GM12878 (cell line): ENCODE measurements at regions not wholly inside any gene's neighbourhood (a gene's known extent, or its start where the extent isn't known, plus 50 kb on each side); places are given as distances from the start of the nearest gene placed in this dataset.

Experiments
- ATAC-seq: fragments of 200-7000 bp; cut with Tn5 transposase; 3 replicates; pipeline ENCODE4 v1.9.1; 2020; ENCODE audit warnings: mild to moderate bottlenecking, moderate library complexity
- BruUV-seq: library from RNA; stranded (reverse); fragments of 400-500 nt; replicated peaks from 2 replicates; lab custom pipeline; 2021; lab: Mats Ljungman, UMichigan
- CTCF ChIA-PET: fragments of 300-600 bp; sonication (Branson Sonifier 250); formaldehyde crosslinking; extraction: SDS; loops from one replicate; lab custom pipeline; 2021; ENCODE audit warnings: inconsistent platforms; lab: Yijun Ruan, JAX
- POLR2A ChIA-PET: fragments of 350-600 bp; formaldehyde crosslinking; extraction: SDS; loops from one replicate; lab custom pipeline; 2021; ENCODE audit warnings: inconsistent platforms; lab: Charles Lee
- RAD21 ChIA-PET: fragments of 300-600 bp; sonication (Branson Sonifier 250); formaldehyde crosslinking; loops from one replicate; lab custom pipeline; 2023; ENCODE audit warnings: antibody characterized with exemption; ENCODE audit not compliant: unreplicated experiment; lab: Charles Lee
- SMC1A ChIA-PET: fragments of 300-600 bp; sonication (Branson Sonifier 250); formaldehyde crosslinking; loops from one replicate; lab custom pipeline; 2023; ENCODE audit not compliant: unreplicated experiment, uncharacterized antibody; lab: Charles Lee
- DNase-seq: peaks from one replicate; pipeline ENCODE4 v3.0.0-alpha.2; 2011; ENCODE audit warnings: low read depth, low spot score
- FAIRE-seq: peaks from 3 replicates; lab custom pipeline; 2011; peaks lifted over from hg19 to GRCh38; lab: Jason Lieb, UNC
- H2AFZ ChIP-seq: 2 replicates; pipeline ENCODE4 v1.6.0; 2011; ENCODE audit warnings: low read depth, low read length, control low read depth; ENCODE audit not compliant: control insufficient read depth
- H3K27ac ChIP-seq: 2 replicates; pipeline ENCODE4 v1.5.1; 2011; ENCODE audit warnings: control low read depth; ENCODE audit not compliant: control insufficient read depth, insufficient read depth
- H3K27me3 ChIP-seq, 2 experiments: replicated peaks in 1 of 2; 2 replicates each; pipeline versions ENCODE4 v1.6.0 to v1.6.1; 2011; ENCODE audit warnings: low read length in 1 of 2; ENCODE audit not compliant: control insufficient read depth in 2 of 2, insufficient read depth in 2 of 2
- H3K36me3 ChIP-seq, 2 experiments: 2 replicates each; pipeline ENCODE4 v1.5.1; 2011; ENCODE audit warnings: low read length in 1 of 2; ENCODE audit not compliant: control insufficient read depth in 2 of 2, insufficient read depth in 2 of 2
- H3K4me1 ChIP-seq: 2 replicates; pipeline ENCODE4 v1.6.1; 2011; ENCODE audit warnings: mild to moderate bottlenecking, low read length, moderate library complexity, mixed read lengths; ENCODE audit not compliant: control insufficient read depth, insufficient read depth
- H3K4me2 ChIP-seq: 2 replicates; pipeline ENCODE4 v1.6.0; 2011; ENCODE audit warnings: control low read depth; ENCODE audit not compliant: control insufficient read depth, insufficient read depth
- H3K4me3 ChIP-seq: fragments of 200-600 bp; sonication (generic); 2 replicates; pipeline ENCODE4 v1.5.1; 2016
- H3K79me2 ChIP-seq: 2 replicates; pipeline ENCODE4 v1.6.0; 2011; ENCODE audit warnings: low read length; ENCODE audit not compliant: control insufficient read depth, insufficient read depth
- H3K9ac ChIP-seq: 2 replicates; pipeline ENCODE4 v1.8.0; 2011; ENCODE audit warnings: low read length, control low read depth, mixed read lengths; ENCODE audit not compliant: control insufficient read depth, insufficient read depth
- H3K9me3 ChIP-seq: replicated peaks from 3 replicates; pipeline ENCODE4 v1.5.1; 2011; ENCODE audit warnings: mild to moderate bottlenecking, low read length; ENCODE audit not compliant: control insufficient read depth, insufficient read depth
- H4K20me1 ChIP-seq: 2 replicates; pipeline ENCODE4 v1.6.0; 2011; ENCODE audit not compliant: control insufficient read depth, insufficient read depth
- ASH2L ChIP-seq: fragments of 300-600, 200-600 bp; sonication (generic); IDR thresholded peaks from 2 replicates; pipeline ENCODE4 v1.6.1; 2017; ENCODE audit warnings: low read depth, mild to moderate bottlenecking, borderline replicate concordance
- BACH1 ChIP-seq: fragments of 450-650 bp; IDR thresholded peaks from 2 replicates; pipeline ENCODE4 v1.6.1; 2017; ENCODE audit warnings: mild to moderate bottlenecking, borderline replicate concordance
- ELK1 ChIP-seq: IDR thresholded peaks from 2 replicates; pipeline ENCODE4 v1.6.1; 2012; ENCODE audit warnings: low read depth, low read length, improper control_type of control experiment
- ETV6 ChIP-seq, 2 experiments: fragments of 450-650 bp in 1 of 2; IDR thresholded peaks in 1 of 2; conservative IDR thresholded peaks in 1 of 2; 2 replicates each; pipeline ENCODE4 v1.6.1; 2014; ENCODE audit warnings: antibody characterized with exemption in 1 of 2, borderline replicate concordance in 1 of 2, low read depth in 1 of 2, mild to moderate bottlenecking in 1 of 2, moderate library complexity in 1 of 2
- HDAC2 ChIP-seq: fragments of 200-600 bp; sonication (generic); IDR thresholded peaks from 2 replicates; pipeline ENCODE4 v1.6.1; 2017
- MEF2A ChIP-seq: IDR thresholded peaks from 2 replicates; pipeline ENCODE4 v1.6.1; 2011; ENCODE audit warnings: low read depth, mild to moderate bottlenecking, low read length, moderate library complexity; ENCODE audit not compliant: insufficient read depth
- MLLT1 ChIP-seq: fragments of 450-650 bp; IDR thresholded peaks from 2 replicates; pipeline ENCODE4 v1.6.1; 2016; ENCODE audit warnings: mild to moderate bottlenecking
- MXI1 ChIP-seq: fragments of 150-350 bp; IDR thresholded peaks from 2 replicates; pipeline ENCODE4 v1.6.1; 2011; ENCODE audit warnings: low read depth, mild to moderate bottlenecking, inconsistent platforms, low read length, improper control_type of control experiment
- RFX5 ChIP-seq: IDR thresholded peaks from 2 replicates; pipeline ENCODE4 v1.6.1; 2011; ENCODE audit warnings: low read depth, low read length, improper control_type of control experiment
- WRNIP1 ChIP-seq: IDR thresholded peaks from 2 replicates; pipeline ENCODE4 v1.6.1; 2011; ENCODE audit warnings: low read depth, low read length, improper control_type of control experiment, borderline replicate concordance
- YBX1 ChIP-seq: fragments of 450-650 bp; IDR thresholded peaks from 2 replicates; pipeline ENCODE4 v1.6.1; 2016; ENCODE audit warnings: antibody characterized with exemption
- WGBS: methylation state at CpG from one replicate; pipeline ENCODE4 v1.1.6; 2016; ENCODE audit warnings: low lambda C conversion rate; ENCODE audit not compliant: insufficient replicate concordance, insufficient coverage; ENCODE audit errors: missing lambda C conversion rate; 5-methylcytosine and 5-hydroxymethylcytosine counted together
- in situ Hi-C: fragments of 300-500 bp; cut with MboI; formaldehyde crosslinking; loops from 9 replicates; pipeline ENCODE4 v1.14.3; 2018; ENCODE audit warnings: mixed read lengths
- intact Hi-C: fragments of 100-400 bp; cut with micrococcal nuclease; formaldehyde crosslinking; loops from one replicate; pipeline ENCODE4 v1.14.2; 2022; ENCODE audit not compliant: unreplicated experiment

- intact Hi-C loops: no loop called here
- H2AFZ ChIP-seq: no peak overlapping the region
- WGBS: 33% methylated on average over 20 of the region's 20 CpGs
- TF ChIP-seq MLLT1 (no peak), BACH1 (no peak)
- TF ChIP-seq, all 136 proteins: peak for 0
- FAIRE-seq: no peak
- Histone ChIP-seq H4K20me1 (no peaks in the 10 kb centered on the region), H3K9me3 (no peaks in the 10 kb centered on the region), H3K27me3 (peaks cover 0 to 2% of the 10 kb centered on the region in 2 experiments; a peak in 2 of 4 replicates), H3K4me3 (no peak overlapping the region), H3K9ac (no peak overlapping the region), H3K4me2 (no peak overlapping the region), H3K27ac (no peak overlapping the region), H3K79me2 (no peaks in the 10 kb centered on the region), H3K4me1 (no peaks in the 10 kb centered on the region), H3K36me3 (no peaks in the 10 kb centered on the region)
- RAD21 ChIA-PET: no interaction called here
- no peak for DNase-seq
- ATAC-seq: no peak
- SMC1A ChIA-PET: no interaction called here
- CTCF ChIA-PET: no interaction called here
- in situ Hi-C loops: no loop called here
- no TSS peak for BruUV-seq
- POLR2A ChIA-PET: no interaction called here
These were observed 104.2 kb upstream of the PRR23E start for GRCh38 chr3:127088511-127089351.

- Histone ChIP-seq H3K27me3 (peaks cover 0 to 2% of the 10 kb centered on the region in 2 experiments; a peak in 2 of 4 replicates), H3K4me1 (no peaks in the 10 kb centered on the region), H3K27ac (no peak overlapping the region), H3K9me3 (no peaks in the 10 kb centered on the region), H3K9ac (no peak overlapping the region), H4K20me1 (no peaks in the 10 kb centered on the region)
- ChIA-PET SMC1A (no interaction called here), POLR2A (no interaction called here), CTCF (no interaction called here), RAD21 (no interaction called here)
- 15% methylated on average over 7 of the region's 7 CpGs for WGBS
- DNase-seq (no peak), ATAC-seq (no peak)
- in situ Hi-C loops: no loop called here
- BruUV-seq: no TSS peak
- TF ChIP-seq RFX5 (no peak), HDAC2 (no peak), YBX1 (no peak), ETV6 (conservative IDR thresholded peaks at IDR 0.05 in 1 of 2, IDR thresholded peaks at IDR 0.05 in 1 of 2; ENCODE audit: borderline replicate concordance in 1 of 2, low read depth in 1 of 2) (no peak), ASH2L (no peak), WRNIP1 (no peak), MEF2A (no peak), MXI1 (no peak), ELK1 (no peak)
- TF ChIP-seq, all 136 proteins: peak for 0
- H2AFZ ChIP-seq: no peak overlapping the region
- H3K4me3 ChIP-seq: no peak overlapping the region
- H3K79me2 ChIP-seq: no peaks in the 10 kb centered on the region
- intact Hi-C loops: no loop called here
- FAIRE-seq: no peak
- H3K36me3 ChIP-seq: no peaks in the 10 kb centered on the region
- no peak overlapping the region for H3K4me2 ChIP-seq
These were observed 103.3 kb upstream of the PRR23E start for GRCh38 chr3:127089486-127090145.
